HG03103 (cell line): ENCODE measurements at regions not wholly inside any gene's neighbourhood (a gene's known extent, or its start where the extent isn't known, plus 50 kb on each side); places are given as distances from the start of the nearest gene placed in this dataset.

Experiments used
- ATAC-seq: cut with Tn5 transposase; IDR thresholded peaks from one replicate; pipeline ENCODE4 v1.9.1; 2021; ENCODE audit warnings: low read depth; ENCODE audit not compliant: unreplicated experiment

DNA sequence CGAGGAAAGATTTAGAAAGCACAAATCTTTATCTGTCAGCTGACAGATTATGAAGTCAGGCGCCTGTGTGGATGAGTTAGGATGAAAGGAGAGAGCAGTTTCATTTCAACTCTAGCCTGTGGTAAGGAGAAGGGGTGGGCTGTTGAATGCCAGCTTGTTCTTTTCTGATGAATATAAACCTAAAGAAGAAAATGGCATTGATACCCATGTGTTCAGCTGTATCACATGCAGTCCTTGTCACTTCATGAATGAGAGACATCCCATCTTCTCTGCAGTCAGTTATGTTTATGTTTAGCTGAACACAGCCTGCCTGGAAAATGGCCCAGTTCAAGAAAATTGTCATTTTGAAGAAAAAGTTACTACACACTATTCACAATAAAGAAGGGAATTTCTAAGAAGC lies 345.7 kb upstream of the RBMS3 start:
- no peak for ATAC-seq

DNA sequence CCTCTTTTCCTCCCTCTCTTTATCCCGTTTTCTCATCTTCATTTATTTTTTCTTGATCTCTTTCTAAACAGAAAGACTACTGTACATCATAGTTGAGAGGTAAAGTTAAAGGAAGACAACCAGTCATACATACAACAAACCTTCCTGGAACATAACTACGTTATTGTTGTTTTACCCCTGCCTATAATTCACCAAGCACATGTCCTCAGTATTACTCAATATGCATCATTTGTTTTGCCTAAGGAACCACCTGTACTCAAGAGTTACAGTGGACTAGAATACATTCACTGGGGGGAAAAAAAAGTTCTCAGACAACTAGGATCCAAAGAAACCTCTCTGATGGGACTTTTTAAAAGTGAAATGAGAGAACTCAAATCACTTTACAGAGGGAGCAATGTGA lies 344.7 kb upstream of the RBMS3 start:
- no peak for ATAC-seq

DNA sequence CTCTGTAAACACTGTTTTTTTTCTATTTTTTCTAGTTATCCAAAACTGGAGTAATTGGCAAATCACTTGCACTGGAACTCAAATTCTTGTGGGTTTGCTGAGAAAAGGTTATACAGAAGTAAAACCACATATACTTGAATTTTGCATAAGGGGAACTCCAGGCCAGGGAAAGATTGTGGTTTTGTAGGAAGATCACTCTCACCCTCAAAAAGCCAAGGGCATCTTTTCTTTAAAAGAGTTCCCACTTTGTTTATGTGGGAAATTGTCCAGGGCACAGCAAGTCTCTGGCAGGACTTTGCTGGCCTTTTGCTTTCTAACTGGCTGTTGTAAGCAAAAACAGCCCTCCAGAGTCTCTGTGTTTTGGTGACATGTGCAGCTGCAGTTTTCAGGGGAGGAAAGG lies 340.3 kb upstream of the RBMS3 start:
- ATAC-seq = peak; percentile 70

DNA sequence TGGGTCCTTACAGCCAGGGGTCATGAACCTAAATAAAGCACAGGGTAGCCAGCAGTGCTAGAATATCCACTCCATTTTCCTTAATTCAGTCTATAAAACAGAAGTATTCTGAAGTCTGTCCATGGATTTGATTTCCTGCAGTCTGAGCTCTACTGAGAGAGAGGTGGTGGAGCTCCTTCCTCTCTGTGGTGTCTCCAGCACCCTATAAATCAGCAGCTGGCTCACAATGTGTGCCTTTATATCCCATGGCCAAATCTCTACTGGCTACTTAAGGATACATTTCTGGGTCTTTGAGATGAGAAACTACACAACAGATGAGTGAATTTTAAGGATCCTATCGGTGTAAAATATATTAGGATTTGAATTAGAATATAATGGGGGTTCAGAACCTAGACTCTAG lies 339.9 kb upstream of the RBMS3 start:
- ATAC-seq = no peak

DNA sequence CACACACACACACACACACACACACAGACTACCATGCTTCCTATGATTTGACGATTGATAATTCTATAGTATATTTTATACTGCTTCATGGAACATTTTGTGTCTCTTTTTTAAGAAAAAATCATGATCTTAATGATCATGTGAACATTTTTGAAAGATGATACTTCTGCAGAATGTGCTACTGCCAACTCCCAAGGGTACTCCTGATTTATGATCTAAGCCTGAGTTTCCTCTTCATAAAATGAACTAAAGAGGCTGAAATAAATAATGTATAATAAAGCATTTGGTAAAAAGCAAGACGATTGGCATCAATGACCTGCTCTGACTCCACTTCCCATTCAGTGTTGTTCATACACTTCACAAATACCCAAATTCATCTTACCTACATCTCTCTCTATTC lies 333.8 kb upstream of the RBMS3 start:
- ATAC-seq = no peak

DNA sequence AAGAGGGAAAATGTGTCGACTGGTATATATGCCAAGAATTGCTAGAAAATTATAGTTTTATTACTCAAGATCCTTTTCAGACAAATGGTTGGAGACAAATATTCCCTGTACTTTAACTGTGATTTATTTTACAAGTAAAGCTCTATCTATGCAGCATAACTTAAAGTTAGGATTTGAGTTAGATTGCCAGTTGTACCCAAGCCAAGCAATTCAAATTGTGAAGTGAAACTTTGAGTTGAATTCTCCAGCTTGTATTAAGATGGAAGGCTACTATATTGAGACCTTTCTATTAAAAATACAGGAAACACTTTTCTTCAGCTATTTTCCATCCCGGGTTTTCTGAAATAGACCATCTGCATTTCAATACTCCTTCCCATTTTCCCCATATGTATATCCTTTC lies 333.1 kb upstream of the RBMS3 start:
- ATAC-seq = no peak

DNA sequence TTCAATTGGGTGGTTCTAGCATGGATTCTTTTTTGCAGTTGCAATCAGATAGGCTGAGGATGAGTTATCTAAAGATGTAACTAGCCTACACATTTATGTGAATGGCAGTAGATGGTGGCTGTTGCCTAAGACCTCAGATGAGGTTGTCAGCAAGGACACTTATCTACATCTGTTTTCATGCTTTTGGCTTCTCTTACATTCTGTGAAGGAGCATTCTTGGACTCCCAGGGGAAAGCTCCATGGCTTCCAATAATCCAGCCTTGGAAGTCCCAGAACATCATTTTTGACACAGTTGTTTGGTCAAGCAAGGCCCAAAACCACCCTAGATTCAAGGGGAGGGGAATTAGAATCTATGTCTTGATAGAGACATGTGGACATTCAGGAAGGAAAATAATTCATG lies 332.2 kb upstream of the RBMS3 start:
- no peak for ATAC-seq

DNA sequence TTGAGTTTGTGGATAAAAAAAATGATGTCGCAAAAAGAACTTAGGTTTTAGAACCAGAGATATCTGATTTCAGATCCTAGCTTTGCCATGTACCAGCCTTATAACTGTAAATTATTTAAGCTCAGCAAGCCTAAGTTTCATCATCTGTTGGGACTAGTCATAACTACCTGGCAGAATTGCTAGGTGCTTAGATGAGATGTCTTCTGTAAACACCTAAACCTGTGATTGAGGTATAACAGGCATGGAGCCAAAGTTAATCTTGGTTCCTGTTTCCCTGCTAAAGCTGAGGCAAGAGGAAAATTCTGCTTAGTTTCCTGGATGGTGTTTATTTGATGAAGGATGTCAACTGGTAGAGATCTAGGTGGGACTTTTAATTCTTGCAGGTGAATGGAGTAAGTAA lies 331.3 kb upstream of the RBMS3 start:
- ATAC-seq = no peak

DNA sequence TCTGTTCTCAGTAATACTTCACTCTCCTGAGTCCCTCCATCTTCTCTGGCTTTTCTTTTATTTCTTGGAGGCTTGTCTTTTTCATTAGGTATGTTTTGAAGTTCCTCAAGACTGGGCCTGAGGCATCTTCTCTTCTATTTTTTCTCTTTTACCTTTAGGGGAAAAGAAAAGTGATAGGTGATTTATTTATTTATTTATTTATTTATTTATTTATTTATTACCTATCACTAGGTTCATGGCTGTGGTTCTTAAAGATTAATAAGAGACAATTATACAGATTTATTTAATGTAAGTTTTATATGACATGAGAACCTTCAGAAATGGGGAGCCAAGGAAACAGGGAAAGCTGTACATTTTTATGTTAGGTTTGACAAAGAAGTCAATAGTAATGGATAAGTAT lies 330.3 kb upstream of the RBMS3 start:
- no peak for ATAC-seq

DNA sequence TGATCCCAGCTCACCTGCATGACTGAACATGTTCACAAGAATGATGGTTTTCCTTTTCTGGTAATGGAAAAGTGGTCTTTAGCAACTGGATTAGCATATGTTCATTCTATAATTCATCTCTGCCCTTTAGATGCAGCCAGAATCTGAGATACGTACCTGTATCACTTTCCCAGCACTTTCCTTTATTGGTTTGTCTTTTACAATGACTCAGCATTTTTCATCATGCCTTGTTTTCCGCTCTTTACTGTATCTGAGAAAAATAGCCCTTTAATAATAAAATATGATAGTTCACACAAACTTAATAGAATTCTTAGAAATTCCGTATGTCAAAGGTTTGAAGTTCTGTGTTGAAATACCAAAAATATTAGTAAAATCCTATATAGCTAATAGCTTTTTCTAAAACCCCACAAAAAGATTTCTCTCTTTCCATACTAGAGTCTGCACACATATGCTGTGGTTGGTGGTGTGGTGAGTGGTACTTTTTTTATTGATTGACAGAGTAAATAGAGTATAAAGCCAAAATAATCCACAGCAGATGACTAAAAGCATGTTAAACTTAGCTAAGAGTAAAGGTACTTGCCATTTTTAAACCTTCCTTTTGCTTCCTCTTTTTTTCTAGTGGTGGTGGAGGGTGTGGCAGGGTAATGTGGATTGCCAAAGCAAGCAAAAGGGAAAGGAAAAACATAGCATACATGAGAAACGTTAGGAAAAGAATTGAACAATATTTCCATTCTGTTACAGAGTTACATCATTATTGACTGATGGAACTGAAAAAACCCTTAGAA lies 328.9 kb upstream of the RBMS3 start:
- peak; percentile 44 for ATAC-seq

DNA sequence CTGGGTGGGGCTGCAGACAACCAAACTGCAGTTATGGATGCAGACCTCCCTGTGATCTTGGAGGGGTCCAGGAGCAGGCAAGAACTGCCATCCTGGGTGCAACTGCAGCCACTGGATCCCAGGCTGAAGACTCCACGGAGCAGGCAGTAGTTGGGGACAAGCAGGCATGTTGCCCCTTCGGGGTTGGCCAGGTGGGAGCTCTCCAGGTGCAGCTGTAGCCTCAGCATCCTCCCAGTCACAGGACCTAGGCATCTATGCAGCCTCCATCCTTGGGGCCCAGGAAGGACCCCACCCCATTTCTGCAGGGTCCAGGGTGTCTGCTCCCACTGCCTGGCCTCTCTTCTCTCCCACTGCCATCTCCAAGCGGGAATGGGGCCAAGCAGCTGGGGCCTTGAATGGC lies 322.2 kb upstream of the RBMS3 start:
- no peak for ATAC-seq

DNA sequence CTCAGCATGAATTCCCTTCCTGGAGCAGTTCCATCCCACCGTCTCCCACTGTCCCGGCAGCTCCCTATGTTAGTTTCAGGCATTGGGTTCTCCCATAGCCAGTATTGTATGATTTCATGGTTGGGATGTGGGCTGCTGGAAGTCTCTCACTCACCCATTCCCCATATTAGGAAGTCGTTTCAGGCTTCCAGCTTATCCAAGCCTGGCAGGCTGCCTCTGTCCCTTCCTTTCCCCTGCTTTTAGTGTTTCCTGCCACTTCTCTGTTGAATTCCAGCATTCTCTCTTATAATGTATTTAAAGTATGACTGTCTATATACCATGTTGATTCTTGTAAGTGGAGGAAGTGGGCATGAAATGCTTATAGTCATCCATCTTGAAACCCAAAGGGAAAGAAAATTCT lies 309.7 kb upstream of the RBMS3 start:
- ATAC-seq = no peak

DNA sequence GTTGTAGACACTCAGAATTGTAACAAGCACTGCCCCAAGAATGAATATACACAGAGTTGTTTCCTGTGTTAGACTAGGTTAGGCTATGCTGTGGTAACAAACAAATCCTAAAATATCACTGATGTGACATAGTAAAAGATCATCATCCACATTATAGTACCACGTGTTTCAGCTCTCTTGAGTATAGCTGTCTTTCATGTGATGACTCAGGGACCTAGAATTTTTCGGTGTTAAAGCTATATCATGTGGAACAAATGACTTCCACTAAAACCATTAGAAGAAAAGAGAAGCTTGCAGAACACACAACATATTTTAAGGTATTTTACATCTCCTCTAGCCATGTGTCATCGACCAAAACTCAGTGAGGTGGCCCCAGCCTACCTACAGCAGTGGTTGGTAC lies 307.9 kb upstream of the RBMS3 start:
- no peak for ATAC-seq

DNA sequence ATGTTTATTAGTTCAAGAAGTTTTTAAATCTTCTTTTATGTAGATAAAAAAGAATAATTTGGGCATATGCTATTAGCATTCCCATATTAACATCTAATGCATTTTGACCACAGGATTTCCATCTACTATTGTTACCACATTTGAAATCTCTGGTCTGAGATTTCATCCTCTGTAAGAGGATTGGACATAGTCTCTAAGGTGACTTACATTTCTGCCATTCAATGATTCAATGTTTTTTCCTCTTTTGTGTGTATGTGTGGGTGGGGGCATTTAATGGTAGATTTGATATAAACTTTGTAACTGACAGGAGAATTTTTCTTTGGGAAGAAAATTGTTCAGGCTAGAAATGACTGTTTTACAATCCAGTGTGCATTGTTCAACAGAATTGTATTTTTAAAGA lies 307.3 kb upstream of the RBMS3 start:
- no peak for ATAC-seq

DNA sequence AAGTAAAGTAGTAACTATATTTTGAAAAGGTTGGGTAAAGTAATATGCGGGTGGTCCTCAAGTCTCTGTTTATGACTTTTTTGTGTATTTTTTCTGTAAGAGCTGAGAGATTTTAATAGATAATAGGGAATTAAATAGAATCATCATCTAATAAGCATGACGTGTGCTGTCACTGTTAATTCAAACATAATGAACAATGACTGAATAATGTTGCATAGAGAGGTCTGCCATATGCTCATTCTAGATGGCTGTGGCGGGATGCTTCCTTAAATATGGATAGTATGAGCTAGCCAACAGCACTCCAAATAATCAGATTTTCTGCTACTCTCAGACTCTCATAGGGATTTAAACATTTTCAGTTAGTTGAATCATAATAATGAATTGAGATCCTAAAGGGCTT lies 302.8 kb upstream of the RBMS3 start:
- no peak for ATAC-seq

DNA sequence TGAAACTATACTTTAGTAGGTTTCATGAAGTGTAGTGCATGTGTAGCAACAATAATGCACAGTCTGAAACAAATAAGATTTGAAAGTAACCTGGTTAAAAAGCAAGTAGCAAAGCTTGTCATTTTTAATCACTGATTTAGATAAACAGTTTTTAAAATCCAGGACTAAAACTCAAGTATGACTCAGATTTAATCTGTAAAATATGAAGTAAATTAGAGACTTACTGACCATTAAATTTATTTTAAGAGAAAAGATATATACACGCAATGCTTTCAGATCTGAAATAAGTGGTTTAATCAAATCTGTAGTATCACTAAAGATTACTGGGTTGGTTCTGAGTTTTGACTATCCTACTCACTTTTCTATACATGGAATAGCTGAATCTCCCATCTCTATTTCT lies 300.7 kb upstream of the RBMS3 start:
- no peak for ATAC-seq

DNA sequence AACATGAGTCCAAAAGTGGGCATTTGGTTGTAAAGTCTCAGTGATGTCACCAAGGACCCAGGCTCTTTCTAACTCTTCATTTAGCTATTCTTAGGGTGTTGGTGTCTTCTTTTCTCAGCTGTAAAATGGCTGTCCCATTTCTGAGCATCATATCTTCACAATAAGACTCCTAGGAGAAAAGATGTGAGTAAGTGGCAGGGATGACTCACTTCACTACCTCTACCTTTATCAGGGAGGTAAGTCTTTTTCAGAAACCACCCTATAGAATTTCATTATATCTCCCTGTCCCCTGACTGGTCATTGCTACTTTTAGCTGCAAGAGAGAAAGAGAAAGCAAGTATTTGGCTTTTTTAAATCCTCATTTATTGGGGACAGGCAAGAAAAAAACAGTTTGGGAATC lies 300.2 kb upstream of the RBMS3 start:
- no peak for ATAC-seq

DNA sequence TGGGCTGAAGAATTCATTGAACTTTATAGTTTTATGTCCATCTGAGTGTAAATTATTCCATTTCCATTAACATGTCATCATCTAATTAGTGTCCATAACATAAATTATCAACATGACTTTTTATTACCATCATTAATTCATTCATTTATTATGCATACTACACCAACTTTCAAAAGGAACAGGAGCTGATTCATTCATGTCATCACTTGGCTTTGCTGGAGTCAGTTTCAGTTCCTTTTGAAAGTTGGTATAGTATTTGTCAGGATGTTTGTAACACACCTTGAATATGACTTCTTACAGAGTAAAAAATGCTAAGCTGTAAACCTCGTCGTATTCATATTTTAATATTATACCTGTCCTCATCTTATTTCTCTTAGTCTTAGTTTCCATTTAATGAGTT lies 298.0 kb upstream of the RBMS3 start:
- ATAC-seq = peak; percentile 89

DNA sequence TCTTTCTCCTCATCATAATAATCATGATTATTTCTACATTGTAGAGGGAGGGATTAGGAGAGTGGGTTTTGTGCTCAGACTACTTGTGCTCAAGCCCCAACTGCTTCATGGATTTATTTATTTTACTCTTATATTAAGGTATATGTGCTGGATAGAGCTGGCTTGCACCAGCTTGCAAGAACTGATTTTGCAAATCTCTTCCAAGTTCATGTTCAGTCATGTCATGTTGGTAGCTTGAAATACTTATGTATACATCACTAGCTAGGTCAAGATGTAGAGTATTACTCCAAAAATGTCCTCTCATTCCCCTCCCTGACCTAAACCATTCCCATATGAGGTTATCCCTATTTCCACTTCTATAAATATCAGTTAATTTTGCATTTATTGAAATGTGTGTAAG lies 293.9 kb upstream of the RBMS3 start:
- no peak for ATAC-seq

DNA sequence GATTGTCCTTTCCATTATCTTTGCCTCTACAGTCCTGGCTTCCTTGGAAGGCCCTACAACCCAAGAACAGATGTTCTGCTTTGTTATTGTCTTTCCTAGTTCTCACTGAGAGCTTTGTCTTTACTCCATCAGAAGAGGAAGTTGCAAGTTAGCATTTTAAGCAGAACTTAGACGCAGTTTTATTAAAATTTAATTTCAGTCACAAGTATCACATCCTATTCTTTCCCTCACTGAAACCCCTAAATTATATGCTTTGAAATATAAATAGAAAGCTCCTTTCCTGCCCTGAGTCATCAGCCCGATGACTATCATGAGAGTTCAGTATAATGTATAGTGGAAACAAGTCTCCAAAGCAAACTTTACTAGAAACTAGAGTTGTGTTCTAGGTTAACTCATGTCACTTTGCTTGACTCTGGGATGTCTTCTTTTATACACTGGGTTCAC lies 291.2 kb upstream of the RBMS3 start:
- ATAC-seq = peak; percentile 89

DNA sequence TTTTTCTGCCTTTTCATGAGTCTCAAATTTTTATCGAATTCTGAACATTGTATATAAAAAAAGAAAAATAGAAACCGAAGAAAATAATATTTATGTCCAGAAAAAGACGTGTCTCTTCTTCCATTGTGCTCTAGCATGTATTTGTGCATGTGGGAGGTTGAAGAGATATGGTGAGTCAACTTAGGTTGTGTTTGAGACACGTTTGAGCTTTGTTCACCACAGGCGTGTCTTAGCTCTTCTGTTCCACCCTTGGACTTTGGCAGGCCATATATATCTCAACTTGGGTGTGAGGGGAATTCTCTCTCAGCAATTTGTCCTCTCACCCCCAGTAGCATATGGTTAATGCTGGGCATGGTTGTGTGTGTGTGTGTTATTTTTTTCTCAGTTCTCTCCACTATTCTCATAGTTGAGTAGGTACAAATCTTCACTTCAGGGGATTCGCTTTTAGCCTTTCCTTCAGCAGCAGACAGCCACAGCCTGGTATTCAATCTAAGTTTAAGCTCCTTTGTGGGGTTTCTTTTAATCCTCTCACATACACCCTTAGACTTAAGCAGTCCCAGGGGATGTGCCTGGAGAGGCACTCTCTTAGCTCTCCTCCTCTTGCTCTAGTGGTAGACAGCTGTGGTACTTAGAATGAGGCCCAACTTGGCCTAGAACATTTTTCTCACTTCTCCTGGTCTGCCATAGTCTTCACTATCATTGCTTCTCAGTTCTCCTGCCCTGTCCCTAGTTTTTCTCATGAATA lies 286.5 kb upstream of the RBMS3 start:
- no peak for ATAC-seq

DNA sequence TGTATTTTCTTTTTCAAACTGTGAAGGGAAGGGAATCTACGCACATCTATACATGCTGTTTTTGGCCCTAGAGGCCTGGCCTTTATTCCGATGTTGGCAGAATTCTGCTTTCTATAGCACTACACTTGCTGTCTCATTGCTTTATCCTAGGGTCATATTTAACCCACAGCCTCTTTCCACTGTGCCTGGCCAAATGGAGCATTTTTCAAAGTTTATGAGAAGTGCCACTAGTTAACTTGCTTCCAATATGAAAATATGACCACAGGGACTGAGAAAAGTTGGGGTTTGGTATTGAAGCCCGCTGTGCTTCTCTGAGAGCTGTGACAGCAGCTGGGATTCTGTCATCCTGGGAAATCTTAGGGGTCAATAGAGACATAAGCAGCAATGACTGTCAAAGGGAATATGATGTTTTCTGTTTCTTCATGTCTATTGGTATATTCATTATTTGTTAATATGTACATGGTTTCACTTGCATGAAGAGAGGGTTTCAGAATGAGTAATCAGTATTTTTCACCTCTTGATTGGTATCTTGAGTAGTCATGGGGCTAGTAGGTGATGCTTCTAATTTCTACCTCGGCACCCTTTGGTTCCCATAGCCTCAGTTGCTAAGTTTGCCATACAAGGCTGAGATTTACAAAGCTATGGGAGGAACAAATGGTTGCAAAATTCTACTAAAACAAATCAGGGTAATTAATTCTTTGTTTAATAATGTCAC lies 275.8 kb upstream of the RBMS3 start:
- peak; percentile 98 for ATAC-seq
